ENCODE measurements at regions not wholly inside any gene's neighbourhood (a gene's known extent, or its start where the extent isn't known, plus 50 kb on each side); places are given as distances from the start of the nearest gene placed in this dataset.

- TF ChIP-seq MAFG (tag; conservative IDR thresholded peaks at IDR 0.05) (peak; percentile 87), PYGO2 (tag; IDR thresholded peaks at IDR 0.05) (0 out of 2 replicates have a peak, but pooled peaks have one; percentile 38), PBX2 (CRISPR knock-in tag; IDR thresholded peaks at IDR 0.05; ENCODE audit: low read depth) (no peak), PBX2 (tag; conservative IDR thresholded peaks at IDR 0.05; ENCODE audit: low read depth) (peak; percentile 81), ZBTB33 (CRISPR knock-in tag; IDR thresholded peaks at IDR 0.05) (no peak), ZNF239 (CRISPR knock-in tag; IDR thresholded peaks at IDR 0.05) (no peak; the same call in 1 of the 2 replicates), ZNF324 (CRISPR knock-in tag; IDR thresholded peaks at IDR 0.05) (no peak), TCF3 (CRISPR knock-in tag; IDR thresholded peaks at IDR 0.05) (peak; percentile 87), ETV6 (IDR thresholded peaks at IDR 0.05; ENCODE audit: borderline replicate concordance in 1 of 2, low read depth in 2 of 2, low read length in 1 of 2) (no peak), ETV6 (CRISPR knock-in tag; IDR thresholded peaks at IDR 0.05; ENCODE audit: borderline replicate concordance) (no peak), HDAC8 (tag; IDR thresholded peaks at IDR 0.05) (no peak), LEF1 (IDR thresholded peaks at IDR 0.05) (peak; percentile 83), STAG1 (CRISPR knock-in tag; IDR thresholded peaks at IDR 0.05; ENCODE audit: borderline replicate concordance) (no peak), CLOCK (CRISPR knock-in tag; IDR thresholded peaks at IDR 0.05; ENCODE audit: borderline replicate concordance) (no peak), HES1 (IDR thresholded peaks at IDR 0.05; ENCODE audit: low read depth) (no peak; the same call in 1 of the 2 replicates)
These were observed 236.0 kb upstream of the ECI2 start (continued) for GRCh38 chr6:4371207-4371921.

Data from K562 (cell line).